ENCODE measurements at regions not wholly inside any gene's neighbourhood (a gene's known extent, or its start where the extent isn't known, plus 50 kb on each side); places are given as distances from the start of the nearest gene placed in this dataset.

DNA sequence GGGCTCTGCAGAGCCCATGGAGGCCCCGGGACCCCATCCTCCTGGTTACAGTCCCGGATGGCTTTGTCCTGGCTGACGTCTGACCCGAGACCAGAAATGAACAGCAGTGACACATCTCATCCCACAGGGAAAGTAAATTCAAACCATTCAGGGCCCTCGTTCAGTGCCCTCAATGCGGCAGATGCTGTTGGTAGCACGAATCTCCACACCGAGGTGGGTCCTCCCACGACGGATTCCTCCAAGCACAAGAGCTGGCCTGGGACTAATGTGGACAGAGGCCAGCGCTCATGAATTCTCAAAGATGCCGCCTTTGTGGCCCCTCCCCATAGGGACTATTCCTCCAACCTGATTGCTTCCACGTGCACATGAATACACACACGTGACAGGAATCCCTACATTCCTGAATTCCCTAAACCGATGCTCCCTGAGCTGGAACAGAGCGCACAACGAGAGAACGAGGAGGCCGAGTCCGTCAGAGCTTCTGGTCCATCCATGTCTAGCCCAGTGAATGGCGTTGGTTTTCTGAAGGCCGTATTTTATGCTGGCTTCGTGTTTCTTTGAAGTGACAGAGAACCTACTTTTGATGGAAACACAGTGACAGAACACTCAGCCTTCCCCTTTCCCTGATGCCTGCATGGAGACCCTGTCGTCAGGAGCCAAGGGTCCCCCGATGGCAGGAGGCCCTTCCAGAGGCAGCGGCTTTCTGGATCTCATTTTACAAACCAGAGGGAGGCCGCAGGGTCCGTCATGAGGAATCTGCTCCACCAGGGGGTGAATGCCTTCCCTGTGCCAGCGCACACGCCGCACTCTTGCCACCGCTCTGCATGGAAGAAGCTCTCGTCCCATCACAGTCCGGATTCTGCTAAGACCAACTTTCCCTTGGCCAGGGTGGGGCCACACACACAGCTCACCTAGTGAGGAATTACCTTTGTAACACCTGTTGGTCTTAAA is 64.3 kb upstream of the SNTG2 start:
- Histone ChIP-seq H3K23ac (ENCODE audit: low read length) (no peak overlapping the region), H3K4ac (ENCODE audit: low read depth, low read length) (no peak overlapping the region), H2BK15ac (replicated peaks; ENCODE audit: low read depth) (no peak overlapping the region), H4K5ac (ENCODE audit: low read length) (no peak overlapping the region), H2BK120ac (ENCODE audit: low read depth, low read length) (no peak overlapping the region), H3K18ac (ENCODE audit: low read length) (no peak overlapping the region), H3K4me3 (ENCODE audit: low read length) (no peak overlapping the region), H3K56ac (ENCODE audit: low read length) (no peak overlapping the region), H3K4me2 (ENCODE audit: low read length) (no peak overlapping the region), H3K9ac (ENCODE audit: low read length) (no peak overlapping the region), H4K8ac (ENCODE audit: low read depth, low read length) (no peak overlapping the region), H3K36me3 (ENCODE audit: control insufficient read depth, insufficient read depth, low read length) (no peaks in the 10 kb centered on the region), H3K27me3 (ENCODE audit: insufficient read depth, low read length, poor library complexity) (no peaks in the 10 kb centered on the region), H2AK5ac (ENCODE audit: low read length) (no peak overlapping the region), H3K27ac (ENCODE audit: low read depth, low read length) (no peak overlapping the region), H3K4me1 (ENCODE audit: control insufficient read depth, low read depth, low read length) (no peaks in the 10 kb centered on the region), H3K79me2 (ENCODE audit: control insufficient read depth, insufficient read depth, low read length) (no peaks in the 10 kb centered on the region), H3K79me1 (ENCODE audit: low read length) (no peaks in the 10 kb centered on the region), H2BK5ac (ENCODE audit: low read length) (no peak overlapping the region)
- DNase-seq = no peak
- no CpG with 5 or more reads among the region's 34 CpGs for WGBS (ENCODE audit: extremely low coverage, insufficient coverage, low lambda C conversion rate)

DNA sequence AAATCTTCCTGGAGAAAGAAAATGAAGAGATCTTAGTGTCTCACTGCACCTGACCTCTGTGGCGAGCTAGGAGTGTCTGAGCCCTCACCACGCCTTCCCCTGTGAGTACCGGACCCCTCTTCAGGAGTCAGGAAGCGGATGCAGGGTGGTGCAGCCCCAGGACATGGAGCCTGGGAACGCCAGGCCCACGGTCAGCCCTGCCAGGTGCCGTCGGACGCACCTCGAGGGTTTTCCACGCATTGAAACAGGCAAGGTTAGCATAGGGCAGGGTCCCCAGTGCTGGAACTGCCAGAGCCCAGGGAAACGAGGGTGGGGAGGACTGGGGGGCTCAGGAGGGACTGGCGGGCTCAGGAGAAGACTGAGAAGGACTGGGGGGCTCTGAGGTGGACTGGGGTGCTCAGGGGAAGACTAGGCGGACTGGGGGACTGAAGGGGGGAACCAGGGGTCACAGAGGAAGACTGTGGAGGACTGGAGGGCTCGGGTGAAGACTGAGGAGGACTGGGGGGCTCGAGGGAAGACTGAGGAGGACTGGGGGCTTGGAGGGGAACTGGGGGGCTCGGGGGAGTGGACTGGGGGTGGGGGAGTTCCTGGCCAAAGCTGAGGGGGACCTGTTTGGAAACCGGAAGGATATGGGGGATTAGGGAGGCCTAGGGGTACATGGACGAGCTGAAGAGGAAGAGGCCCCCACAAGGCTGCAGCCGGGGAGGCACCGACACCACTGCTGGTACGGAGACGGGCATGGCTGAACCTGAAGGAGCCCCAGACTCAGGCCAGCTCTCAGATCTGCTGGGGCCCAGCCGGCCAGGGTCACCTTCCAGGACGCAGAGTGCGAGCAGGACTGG is 65.2 kb upstream of the SNTG2 start:
- Histone ChIP-seq H4K5ac (ENCODE audit: low read length) (no peak overlapping the region), H3K27me3 (ENCODE audit: insufficient read depth, low read length, poor library complexity) (no peaks in the 10 kb centered on the region), H3K36me3 (ENCODE audit: control insufficient read depth, insufficient read depth, low read length) (no peaks in the 10 kb centered on the region), H3K4me1 (ENCODE audit: control insufficient read depth, low read depth, low read length) (no peaks in the 10 kb centered on the region), H2BK120ac (ENCODE audit: low read depth, low read length) (no peak overlapping the region), H3K9ac (ENCODE audit: low read length) (no peak overlapping the region), H4K8ac (ENCODE audit: low read depth, low read length) (no peak overlapping the region), H2AK5ac (ENCODE audit: low read length) (no peak overlapping the region), H3K4me3 (ENCODE audit: low read length) (no peak overlapping the region), H3K79me1 (ENCODE audit: low read length) (no peaks in the 10 kb centered on the region), H3K23ac (ENCODE audit: low read length) (no peak overlapping the region), H3K79me2 (ENCODE audit: control insufficient read depth, insufficient read depth, low read length) (no peaks in the 10 kb centered on the region), H3K18ac (ENCODE audit: low read length) (no peak overlapping the region), H3K27ac (ENCODE audit: low read depth, low read length) (no peak overlapping the region), H2BK15ac (replicated peaks; ENCODE audit: low read depth) (no peak overlapping the region), H3K4ac (ENCODE audit: low read depth, low read length) (no peak overlapping the region), H3K56ac (ENCODE audit: low read length) (no peak overlapping the region), H3K4me2 (ENCODE audit: low read length) (no peak overlapping the region), H2BK5ac (ENCODE audit: low read length) (no peak overlapping the region)
- no CpG with 5 or more reads among the region's 26 CpGs for WGBS (ENCODE audit: extremely low coverage, insufficient coverage, low lambda C conversion rate)
- DNase-seq = no peak

DNA sequence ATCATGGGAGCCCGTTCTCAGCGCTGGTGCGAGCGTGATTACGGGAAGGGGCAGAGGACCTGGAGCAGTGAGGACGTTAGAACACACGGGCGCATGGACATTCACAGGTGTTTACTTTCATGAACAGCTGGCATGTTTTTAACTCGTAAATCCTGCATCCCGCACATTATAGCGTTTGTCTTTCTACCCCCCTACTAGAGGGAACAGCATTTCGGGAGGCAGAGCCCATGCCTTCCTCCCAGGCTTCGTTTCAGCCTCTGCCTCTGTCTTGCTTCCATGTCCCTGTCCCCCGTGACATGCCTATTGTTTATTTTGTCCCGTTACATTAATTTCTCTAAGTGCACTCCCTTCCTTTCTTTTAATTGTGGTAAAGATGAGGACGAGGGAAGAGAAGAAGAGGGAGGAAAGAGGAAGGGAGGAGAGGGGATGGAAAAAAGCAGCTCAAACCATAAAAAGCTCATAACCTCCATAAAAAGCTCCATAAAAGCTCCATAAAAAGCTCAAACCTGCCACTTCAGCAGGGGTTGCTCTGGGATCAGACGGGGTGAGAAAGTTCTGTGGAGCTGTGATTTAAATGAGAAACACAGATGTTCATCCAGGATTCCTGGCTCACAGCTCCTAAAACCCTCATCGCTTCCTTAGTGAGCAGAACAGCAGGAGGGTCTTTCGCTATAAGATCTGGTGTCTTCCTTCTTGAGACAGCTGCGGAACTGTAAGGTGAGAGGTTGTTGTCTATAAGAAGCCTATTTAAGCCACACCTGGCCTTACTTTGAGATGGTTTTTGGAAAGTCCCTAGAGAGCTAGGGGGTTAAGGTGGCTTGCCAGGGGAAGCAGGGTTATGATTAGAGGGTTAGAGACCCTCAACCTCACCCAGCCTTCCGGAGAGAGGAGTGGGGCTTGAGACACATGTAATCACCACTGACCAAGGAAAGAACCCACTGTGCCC is 66.6 kb upstream of the SNTG2 start:
- no peak overlapping the region for H3K18ac ChIP-seq (ENCODE audit: low read length)
- H2BK5ac ChIP-seq (ENCODE audit: low read length) = no peak overlapping the region

DNA sequence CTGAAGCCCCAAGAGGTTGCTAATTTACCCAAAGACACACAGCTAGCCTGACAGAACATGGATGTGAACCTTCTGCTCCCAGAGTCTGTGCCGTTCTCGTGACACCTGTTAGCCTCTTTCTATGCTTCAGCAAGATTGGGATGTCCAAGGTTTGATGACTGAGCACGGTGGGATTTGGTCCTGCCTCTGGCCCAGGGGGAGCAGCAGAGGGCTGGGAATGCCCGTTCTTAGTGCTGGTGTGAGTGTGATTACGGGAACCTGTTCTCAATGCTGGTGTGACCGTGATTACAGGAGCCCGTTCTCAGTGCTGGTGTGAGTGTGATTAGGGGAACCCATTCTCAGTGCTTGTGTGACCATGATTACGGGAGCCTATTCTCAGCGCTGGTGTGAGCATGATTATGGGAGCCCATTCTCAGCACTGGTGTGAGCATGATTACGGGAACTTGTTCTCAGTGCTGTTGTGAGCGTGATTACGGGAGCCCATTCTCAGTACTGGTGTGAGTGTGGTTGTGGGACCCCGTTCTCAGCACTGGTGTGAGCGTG is 67.3 kb upstream of the SNTG2 start:
- Histone ChIP-seq H3K27ac (ENCODE audit: low read depth, low read length) (no peak overlapping the region), H4K8ac (ENCODE audit: low read depth, low read length) (no peak overlapping the region), H2BK5ac (ENCODE audit: low read length) (no peak overlapping the region), H3K79me1 (ENCODE audit: low read length) (no peaks in the 10 kb centered on the region), H2AK5ac (ENCODE audit: low read length) (no peak overlapping the region), H3K79me2 (ENCODE audit: control insufficient read depth, insufficient read depth, low read length) (no peaks in the 10 kb centered on the region), H2BK120ac (ENCODE audit: low read depth, low read length) (no peak overlapping the region), H3K4me1 (ENCODE audit: control insufficient read depth, low read depth, low read length) (no peaks in the 10 kb centered on the region), H2BK15ac (replicated peaks; ENCODE audit: low read depth) (no peak overlapping the region), H3K4me2 (ENCODE audit: low read length) (no peak overlapping the region), H3K23ac (ENCODE audit: low read length) (no peak overlapping the region), H3K36me3 (ENCODE audit: control insufficient read depth, insufficient read depth, low read length) (no peaks in the 10 kb centered on the region), H4K5ac (ENCODE audit: low read length) (no peak overlapping the region), H3K4me3 (ENCODE audit: low read length) (no peak overlapping the region), H3K4ac (ENCODE audit: low read depth, low read length) (no peak overlapping the region), H3K9ac (ENCODE audit: low read length) (no peak overlapping the region), H3K27me3 (ENCODE audit: insufficient read depth, low read length, poor library complexity) (no peaks in the 10 kb centered on the region), H3K18ac (ENCODE audit: low read length) (no peak overlapping the region), H3K56ac (ENCODE audit: low read length) (no peak overlapping the region)
- WGBS (ENCODE audit: extremely low coverage, insufficient coverage, low lambda C conversion rate) = no CpG with 5 or more reads among the region's 14 CpGs
- DNase-seq = no peak

More for the DNA sequence above, 66.6 kb upstream of the SNTG2 start:
- Histone ChIP-seq H3K36me3 (ENCODE audit: control insufficient read depth, insufficient read depth, low read length) (no peaks in the 10 kb centered on the region), H2BK120ac (ENCODE audit: low read depth, low read length) (no peak overlapping the region), H4K5ac (ENCODE audit: low read length) (no peak overlapping the region), H3K56ac (ENCODE audit: low read length) (no peak overlapping the region), H3K79me2 (ENCODE audit: control insufficient read depth, insufficient read depth, low read length) (no peaks in the 10 kb centered on the region), H3K27ac (ENCODE audit: low read depth, low read length) (no peak overlapping the region), H3K27me3 (ENCODE audit: insufficient read depth, low read length, poor library complexity) (no peaks in the 10 kb centered on the region), H3K9ac (ENCODE audit: low read length) (no peak overlapping the region), H4K8ac (ENCODE audit: low read depth, low read length) (no peak overlapping the region), H3K4me3 (ENCODE audit: low read length) (no peak overlapping the region), H2BK15ac (replicated peaks; ENCODE audit: low read depth) (no peak overlapping the region), H2AK5ac (ENCODE audit: low read length) (no peak overlapping the region), H3K4ac (ENCODE audit: low read depth, low read length) (no peak overlapping the region), H3K23ac (ENCODE audit: low read length) (no peak overlapping the region), H3K4me1 (ENCODE audit: control insufficient read depth, low read depth, low read length) (no peaks in the 10 kb centered on the region), H3K79me1 (ENCODE audit: low read length) (no peaks in the 10 kb centered on the region), H3K4me2 (ENCODE audit: low read length) (no peak overlapping the region)
- DNase-seq = no peak
- WGBS (ENCODE audit: extremely low coverage, insufficient coverage, low lambda C conversion rate) = no CpG with 5 or more reads among the region's 21 CpGs

- no peak overlapping the region for H4K5ac ChIP-seq (ENCODE audit: low read length)
- WGBS (ENCODE audit: extremely low coverage, insufficient coverage, low lambda C conversion rate) = no CpG with 5 or more reads among the region's 11 CpGs
- H3K79me2 ChIP-seq (ENCODE audit: control insufficient read depth, insufficient read depth, low read length) = no peaks in the 10 kb centered on the region
- H3K4me2 ChIP-seq (ENCODE audit: low read length) = no peak overlapping the region
- H3K4me3 ChIP-seq (ENCODE audit: low read length) = no peak overlapping the region
- H2BK5ac ChIP-seq (ENCODE audit: low read length) = no peak overlapping the region
- no peak overlapping the region for H3K18ac ChIP-seq (ENCODE audit: low read length)
- no peak overlapping the region for H2AK5ac ChIP-seq (ENCODE audit: low read length)
- no peaks in the 10 kb centered on the region for H3K79me1 ChIP-seq (ENCODE audit: low read length)
- no peak overlapping the region for H3K56ac ChIP-seq (ENCODE audit: low read length)
- H3K4me1 ChIP-seq (ENCODE audit: control insufficient read depth, low read depth, low read length) = no peaks in the 10 kb centered on the region
- no peak overlapping the region for H2BK120ac ChIP-seq (ENCODE audit: low read depth, low read length)
- no peak overlapping the region for H3K9ac ChIP-seq (ENCODE audit: low read length)
- H3K36me3 ChIP-seq (ENCODE audit: control insufficient read depth, insufficient read depth, low read length) = no peaks in the 10 kb centered on the region
- H3K27me3 ChIP-seq (ENCODE audit: insufficient read depth, low read length, poor library complexity) = no peaks in the 10 kb centered on the region
- H4K8ac ChIP-seq (ENCODE audit: low read depth, low read length) = no peak overlapping the region
- DNase-seq = no peak
- no peak overlapping the region for H2BK15ac ChIP-seq (replicated peaks; ENCODE audit: low read depth)
- H3K4ac ChIP-seq (ENCODE audit: low read depth, low read length) = no peak overlapping the region
- no peak overlapping the region for H3K27ac ChIP-seq (ENCODE audit: low read depth, low read length)
- H3K23ac ChIP-seq (ENCODE audit: low read length) = no peak overlapping the region
Observed at GRCh38 chr2:881204-881918, 69.3 kb upstream of the SNTG2 start.
